GM19438 (cell line): ENCODE measurements at regions not wholly inside any gene's neighbourhood (a gene's known extent, or its start where the extent isn't known, plus 50 kb on each side); places are given as distances from the start of the nearest gene placed in this dataset.
"Not testable (repeated sequence)": the region's sequence is repeated elsewhere in the genome, so short reads cannot be mapped to it uniquely, and the experiment has no call there.

ENCODE experiments used
- ATAC-seq: cut with Tn5 transposase; IDR thresholded peaks from one replicate; pipeline ENCODE4 v1.9.1; 2021; ENCODE audit warnings: low read depth; ENCODE audit not compliant: unreplicated experiment

- ATAC-seq = no peak
Measured at GRCh38 chr1:222865718-222866117, 50.9 kb downstream of the DISP1 start.

GRCh38 chr1:222867316-222867715 lies 52.5 kb downstream of the DISP1 start:
- no peak for ATAC-seq

- ATAC-seq = no peak
Measured at GRCh38 chr1:222876182-222876581, 61.3 kb downstream of the DISP1 start.

- ATAC-seq = no peak
Measured at GRCh38 chr1:222877854-222878253, 63.0 kb downstream of the DISP1 start.

- ATAC-seq = no peak
Measured at GRCh38 chr1:222880587-222880986, 65.7 kb downstream of the DISP1 start.

GRCh38 chr1:222886194-222886854 lies 71.5 kb downstream of the DISP1 start:
- no peak for ATAC-seq

GRCh38 chr1:222886878-222887351 lies 72.1 kb downstream of the DISP1 start:
- no peak for ATAC-seq

GRCh38 chr1:222889440-222889839 lies 74.6 kb downstream of the DISP1 start:
- no peak for ATAC-seq

GRCh38 chr1:222890716-222891115 lies 75.9 kb downstream of the DISP1 start:
- no peak for ATAC-seq

- no peak for ATAC-seq
Measured at GRCh38 chr1:222891578-222891977, 76.7 kb downstream of the DISP1 start.

GRCh38 chr1:222892137-222892769 lies 77.4 kb downstream of the DISP1 start:
- ATAC-seq = no peak

GRCh38 chr1:222893255-222893654 lies 78.4 kb downstream of the DISP1 start:
- no peak for ATAC-seq

GRCh38 chr1:222894331-222894730 lies 79.5 kb downstream of the DISP1 start:
- ATAC-seq = no peak

- ATAC-seq = no peak
Measured at GRCh38 chr1:222896630-222897526, 82.0 kb downstream of the DISP1 start.

GRCh38 chr1:222897527-222898190 lies 82.8 kb downstream of the DISP1 start:
- no peak for ATAC-seq

GRCh38 chr1:222898191-222898527 lies 83.3 kb downstream of the DISP1 start:
- ATAC-seq = no peak

GRCh38 chr1:222899471-222899870 lies 84.6 kb downstream of the DISP1 start:
- no peak for ATAC-seq

- no peak for ATAC-seq
Measured at GRCh38 chr1:222904451-222904850, 89.6 kb downstream of the DISP1 start.

- no peak for ATAC-seq
Measured at GRCh38 chr1:222905151-222905550, 90.3 kb downstream of the DISP1 start.

GRCh38 chr1:222906271-222906739 lies 91.5 kb downstream of the DISP1 start:
- ATAC-seq = not testable (repeated sequence)

- no peak for ATAC-seq
Measured at GRCh38 chr1:222909586-222909985, 94.7 kb downstream of the DISP1 start.
